Non-pigmented ciliary epithelial cell (primary cell): ENCODE measurements at regions not wholly inside any gene's neighbourhood (a gene's known extent, or its start where the extent isn't known, plus 50 kb on each side); places are given as distances from the start of the nearest gene placed in this dataset.
"Not testable (repeated sequence)": the region's sequence is repeated elsewhere in the genome, so short reads cannot be mapped to it uniquely, and the experiment has no call there.

Experiments
- DNase-seq: peaks from one replicate; pipeline ENCODE4 v3.0.0-alpha.2; 2010; ENCODE audit warnings: low read depth

GRCh38 chr13:38283346-38283745 lies 66.3 kb upstream of the UFM1 start:
- DNase-seq, result no peak

GRCh38 chr13:38265132-38265497 lies 84.5 kb upstream of the UFM1 start:
- DNase-seq, result no peak

DNA sequence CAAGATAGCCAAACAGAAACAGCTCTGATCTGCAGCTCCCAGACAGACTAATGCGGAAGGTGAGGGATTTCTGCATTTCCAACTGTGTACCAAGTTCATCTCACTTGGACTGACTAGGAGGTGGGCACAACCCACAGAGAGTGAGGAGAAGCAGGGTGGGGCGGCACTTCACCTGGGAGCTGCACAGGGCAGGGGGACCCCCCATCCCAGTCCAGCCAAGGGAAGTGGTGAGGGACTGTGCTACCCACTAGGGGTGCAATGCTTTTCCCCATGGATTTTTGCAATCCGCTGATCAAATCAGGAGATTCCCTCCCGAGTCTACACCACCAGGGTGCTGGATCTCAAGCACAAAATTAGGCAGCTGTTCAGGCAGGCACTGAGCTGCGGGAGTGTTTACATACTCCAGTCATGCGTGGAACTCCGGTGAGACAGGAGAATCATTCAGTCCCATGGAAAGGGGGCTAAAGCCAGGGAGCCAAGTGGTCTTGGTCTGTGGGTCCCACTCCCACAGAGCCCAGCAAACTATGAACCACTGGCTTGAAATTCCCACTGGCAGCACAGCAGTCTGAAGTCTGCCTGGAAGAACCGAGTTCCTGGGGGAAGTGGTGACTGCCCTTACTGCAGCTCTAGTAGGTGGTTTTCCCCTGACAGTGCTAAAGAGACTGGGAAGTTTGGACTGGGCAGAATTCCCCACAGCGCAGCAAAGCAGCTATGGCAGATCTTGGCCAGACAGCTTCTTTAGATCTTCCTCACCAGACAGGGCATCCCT lies 85.1 kb upstream of the UFM1 start:
- no peak for DNase-seq

- peak; percentile 5 for DNase-seq
Observed at GRCh38 chr13:38262211-38262610, 87.4 kb upstream of the UFM1 start.

DNA sequence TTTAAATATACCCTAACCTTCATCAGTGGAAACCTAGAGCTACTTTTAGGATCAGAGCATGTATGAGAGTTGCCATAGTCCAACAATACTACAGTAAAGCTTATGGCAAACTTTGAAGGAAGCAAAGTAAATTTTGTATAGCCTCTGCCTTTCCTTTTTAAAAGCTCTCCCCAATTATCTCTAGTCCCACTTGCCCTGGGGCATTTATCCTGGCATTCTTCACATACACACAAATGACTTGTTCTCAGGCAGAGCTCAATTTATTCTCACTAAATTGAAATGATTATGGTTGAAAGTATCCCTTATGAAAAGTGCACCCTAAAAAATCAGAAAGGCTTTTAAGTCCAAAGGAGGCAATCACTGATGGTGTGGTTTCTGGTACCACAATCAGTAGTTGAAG lies 94.1 kb upstream of the UFM1 start:
- no peak for DNase-seq

GRCh38 chr13:38239874-38240273 lies 109.8 kb upstream of the UFM1 start:
- no peak for DNase-seq

DNA sequence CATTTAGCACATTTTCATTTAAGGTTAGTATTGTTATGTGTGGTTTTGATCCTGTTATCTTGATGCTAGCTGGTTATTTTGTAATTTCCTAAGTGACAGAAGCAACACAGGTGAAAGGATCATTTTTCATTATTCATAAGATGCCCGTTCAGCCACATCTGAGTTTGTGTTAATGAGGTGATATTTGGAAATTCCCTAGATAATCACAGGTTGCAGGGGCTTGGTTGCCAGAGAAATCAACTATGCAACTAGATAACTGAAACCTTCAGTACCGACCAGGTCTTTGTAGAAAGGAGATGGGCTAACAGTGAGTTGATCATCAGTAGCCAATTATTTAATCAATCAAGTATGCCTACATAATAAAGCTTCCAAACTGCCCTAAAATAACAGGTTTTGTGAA lies 121.3 kb upstream of the UFM1 start:
- DNase-seq, result no peak

DNA sequence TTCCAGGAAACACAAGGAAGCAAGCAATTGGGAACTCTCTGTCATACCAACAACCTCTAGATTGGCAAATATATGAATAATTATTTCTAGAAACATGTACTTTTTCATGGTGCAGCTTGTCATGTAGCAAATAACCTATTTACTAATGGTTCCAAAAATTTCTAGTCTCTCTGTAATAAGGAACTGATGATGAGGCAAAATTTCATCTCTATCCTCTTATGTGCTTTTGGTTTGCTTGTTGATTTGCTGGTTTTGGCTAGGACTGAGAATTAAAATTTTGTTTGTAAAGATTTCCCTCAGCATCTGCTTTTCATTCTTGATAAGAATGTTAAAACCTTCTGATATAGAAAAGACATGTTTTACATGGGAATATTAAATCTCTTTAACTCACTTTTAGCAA lies 123.2 kb upstream of the UFM1 start:
- DNase-seq, result no peak

- DNase-seq, result no peak
Observed at GRCh38 chr13:38223089-38223488, 126.6 kb upstream of the UFM1 start.

GRCh38 chr13:38221120-38221519 lies 128.5 kb upstream of the UFM1 start:
- DNase-seq, result not testable (repeated sequence)

DNA sequence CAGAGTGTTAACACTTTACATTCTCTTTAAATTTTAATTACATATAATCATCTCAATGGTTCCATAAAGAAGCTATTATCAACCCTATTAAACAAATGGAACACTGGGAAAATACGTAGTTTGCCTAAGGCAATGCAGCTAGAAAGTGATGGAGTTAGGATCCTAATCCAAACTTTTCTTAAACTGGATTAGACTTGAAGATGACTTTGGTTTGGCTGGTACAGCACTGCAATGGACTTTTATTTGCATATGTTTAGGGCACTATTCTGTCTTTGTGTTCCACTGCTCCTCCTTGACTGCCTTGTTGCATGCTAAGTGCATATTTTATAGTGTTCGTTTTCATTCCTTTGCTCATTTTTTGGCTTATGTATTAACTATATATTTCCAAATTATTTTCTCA lies 133.5 kb upstream of the UFM1 start:
- no peak for DNase-seq

DNA sequence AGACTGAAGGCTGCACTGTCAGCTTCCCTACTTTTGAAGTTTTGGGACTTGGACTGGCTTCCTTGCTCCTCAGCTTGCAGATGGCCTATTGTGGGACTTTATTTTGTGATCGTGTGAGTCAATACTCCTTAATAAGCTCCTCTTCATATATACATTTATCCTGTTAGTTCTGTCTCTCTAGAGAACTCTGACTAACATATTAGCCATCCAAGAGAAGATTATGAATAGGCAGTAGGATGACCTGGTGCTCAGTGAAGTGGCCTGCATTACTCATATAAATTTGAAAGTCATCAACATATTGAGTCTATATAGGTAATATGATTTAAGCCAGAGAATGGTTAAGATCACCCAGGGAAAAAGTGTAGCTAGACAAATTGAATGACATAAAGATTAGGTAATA lies 136.3 kb upstream of the UFM1 start:
- no peak for DNase-seq

DNA sequence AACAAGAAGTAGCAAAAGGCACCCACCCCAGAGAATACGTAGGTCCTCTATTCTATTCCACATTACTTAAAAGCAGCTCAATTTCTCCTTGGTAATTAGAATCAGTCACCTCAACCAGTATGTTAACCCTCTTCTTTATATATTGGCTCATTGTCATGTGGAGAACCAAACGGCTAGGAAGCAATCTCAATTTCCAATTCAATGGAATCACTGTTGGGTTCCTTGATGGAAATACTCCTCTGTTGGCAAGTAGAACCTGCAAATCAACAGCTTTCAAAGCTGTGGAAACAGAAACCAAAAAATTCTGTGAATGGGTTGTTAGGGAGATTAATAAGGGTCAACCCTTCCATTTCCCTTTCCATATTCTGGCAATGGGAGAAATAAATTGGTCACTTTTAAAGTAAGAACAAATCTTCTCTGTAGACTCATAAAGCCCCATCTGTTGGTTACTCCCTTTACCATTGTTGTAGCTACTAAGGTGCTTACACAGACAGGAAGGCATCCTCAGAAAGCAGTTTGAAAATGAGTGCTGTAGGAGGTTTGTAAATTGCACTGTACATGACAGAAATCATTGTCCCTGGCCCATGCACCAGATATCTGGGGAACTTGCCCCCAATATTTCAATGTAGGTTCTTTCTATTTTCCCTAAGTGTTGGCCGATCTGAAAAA lies 138.6 kb upstream of the UFM1 start:
- DNase-seq, result no peak

- DNase-seq, result no peak
Observed at GRCh38 chr13:38204556-38204955, 145.1 kb upstream of the UFM1 start.

- DNase-seq, result no peak
Observed at GRCh38 chr13:38202740-38203139, 146.9 kb upstream of the UFM1 start.

DNA sequence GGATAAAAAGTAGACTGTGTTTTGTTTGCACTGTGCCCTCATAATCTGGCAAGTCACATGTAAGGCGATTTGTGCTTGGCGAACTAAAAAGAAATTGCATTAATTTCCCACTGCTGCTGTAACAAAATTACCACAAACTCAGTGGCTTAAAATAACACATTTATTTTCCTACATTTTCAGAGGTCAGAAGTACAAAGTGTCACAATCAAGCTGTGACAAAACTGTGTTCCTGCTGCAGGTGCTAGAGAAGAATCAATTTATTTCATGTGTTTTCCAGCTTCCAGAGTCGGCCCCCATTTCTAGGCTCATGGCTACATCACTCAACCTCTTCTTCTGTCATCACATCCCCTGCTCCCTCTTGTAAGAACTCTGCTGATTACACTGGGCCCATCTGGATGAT lies 158.6 kb upstream of the UFM1 start:
- DNase-seq, result no peak

DNA sequence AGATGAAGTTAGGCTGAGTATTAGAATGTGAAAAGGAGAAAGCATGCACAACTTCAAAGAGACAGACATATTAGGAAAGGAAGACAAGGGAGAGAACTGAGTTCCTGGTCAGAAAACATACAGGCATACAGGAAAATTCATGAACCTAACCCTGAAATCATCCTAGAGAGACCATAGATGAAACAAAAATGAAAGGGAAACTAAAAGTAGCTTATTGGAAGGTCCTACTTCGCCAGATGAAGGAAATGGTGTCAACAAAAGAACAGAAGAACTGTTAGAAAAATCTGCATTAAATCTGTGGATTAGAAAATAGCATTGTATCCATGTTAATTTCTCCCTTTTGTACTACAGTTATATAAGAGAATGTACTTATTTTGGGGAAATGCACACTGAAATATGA lies 169.0 kb upstream of the UFM1 start:
- DNase-seq, result no peak

- no peak for DNase-seq
Observed at GRCh38 chr13:38180126-38180525, 169.5 kb upstream of the UFM1 start.

GRCh38 chr13:38176664-38177063 lies 173.0 kb upstream of the UFM1 start:
- DNase-seq, result no peak

DNA sequence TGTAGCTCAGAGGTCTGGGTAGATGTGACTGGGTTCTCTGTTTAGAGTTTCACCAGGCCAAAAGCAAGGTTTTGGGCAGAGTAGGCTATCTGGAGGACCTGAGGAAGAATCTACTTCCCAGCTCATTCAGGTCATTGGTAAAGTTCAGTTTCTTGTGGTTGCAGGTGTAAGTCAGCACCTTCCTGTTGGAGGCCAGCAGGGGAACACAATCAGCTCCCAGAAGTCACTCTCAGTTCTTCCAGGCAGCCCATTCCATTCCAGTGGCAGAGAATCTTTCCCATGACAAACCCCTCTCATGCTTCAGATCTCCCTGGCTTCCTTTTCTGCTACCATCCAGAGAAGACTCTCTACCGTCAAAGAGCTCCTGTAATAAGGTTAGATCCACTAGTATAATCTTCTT lies 176.2 kb upstream of the UFM1 start:
- DNase-seq, result no peak

DNA sequence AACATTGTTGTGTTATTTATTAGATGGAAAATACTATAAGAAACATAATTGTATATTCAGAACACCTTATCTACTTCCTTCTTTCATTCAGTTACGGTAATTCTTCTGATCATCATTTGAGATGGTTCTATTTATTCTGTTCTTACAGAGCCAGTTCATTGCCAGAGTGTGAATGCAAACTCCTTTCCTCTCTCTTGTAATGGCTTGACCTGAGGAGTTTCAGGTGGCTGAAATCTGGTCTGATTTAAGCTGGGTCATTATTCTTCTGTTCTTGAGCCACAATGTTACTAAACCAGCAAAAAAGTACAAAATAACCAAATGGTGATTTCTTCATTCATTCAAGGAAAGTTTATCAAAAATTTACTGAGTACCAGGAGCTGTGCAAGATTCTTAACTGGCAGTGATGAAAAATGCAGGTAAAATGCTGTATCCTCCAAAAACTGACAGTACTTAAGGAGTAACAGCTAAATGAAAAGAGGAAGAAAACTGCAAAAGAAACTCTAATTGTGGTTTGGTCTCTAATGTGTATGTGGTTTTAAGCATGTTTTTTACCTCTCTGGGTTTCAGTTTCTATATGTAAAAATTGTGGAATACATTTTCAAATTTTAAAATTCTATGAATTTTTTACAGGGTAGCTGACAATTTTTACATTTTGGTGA lies 182.4 kb upstream of the UFM1 start:
- DNase-seq, result no peak

DNA sequence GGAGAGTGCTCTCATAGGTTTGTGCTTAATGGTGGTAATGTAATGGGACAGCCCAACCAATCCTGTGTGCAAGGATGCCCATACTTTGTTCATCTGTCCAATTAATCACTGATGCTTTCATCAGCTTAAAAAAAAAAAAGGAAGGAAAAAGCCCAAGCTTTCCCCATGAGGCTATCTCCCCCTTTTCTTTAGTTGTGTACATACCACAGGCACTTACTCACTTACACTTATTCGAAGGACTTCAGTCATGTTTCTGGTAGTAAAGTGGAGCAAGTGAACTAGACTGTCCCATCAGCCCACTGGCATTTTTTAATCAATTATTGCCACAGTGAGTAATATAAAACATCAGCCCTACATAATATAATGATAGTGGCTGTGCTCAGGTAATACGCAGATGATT lies 183.5 kb upstream of the UFM1 start:
- DNase-seq, result no peak

DNA sequence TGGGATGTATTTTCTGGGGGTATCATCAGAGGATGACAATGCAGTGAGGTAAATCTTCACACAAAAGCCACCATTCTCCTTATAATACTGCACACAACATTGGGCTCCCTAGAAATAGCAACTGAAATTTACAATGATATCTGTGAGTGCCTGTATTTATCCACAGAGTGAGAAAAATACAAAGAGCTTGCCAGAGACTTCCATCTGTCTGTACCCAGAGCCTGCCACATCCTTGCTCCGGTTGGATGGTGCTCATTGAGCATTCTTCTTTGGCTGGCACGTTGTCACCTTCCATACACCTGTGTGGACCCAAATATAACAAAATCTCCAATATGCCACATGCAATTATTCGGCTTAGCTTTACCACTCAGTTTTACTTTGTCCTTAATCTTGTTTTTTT lies 189.5 kb upstream of the UFM1 start:
- no peak for DNase-seq

GRCh38 chr13:38159710-38160109 lies 189.9 kb upstream of the UFM1 start:
- DNase-seq, result no peak
